Adipocyte (in vitro differentiated cells): ENCODE measurements at regions not wholly inside any gene's neighbourhood (a gene's known extent, or its start where the extent isn't known, plus 50 kb on each side); places are given as distances from the start of the nearest gene placed in this dataset.
"Not testable (repeated sequence)": the region's sequence is repeated elsewhere in the genome, so short reads cannot be mapped to it uniquely, and the experiment has no call there.

Experiments
- DNase-seq: peaks from one replicate; pipeline ENCODE4 v3.0.0-alpha.2; 2015; ENCODE audit warnings: low read depth
- H3K27me3 ChIP-seq: replicated peaks from 2 replicates; pipeline ENCODE4 v1.7.0; 2013; ENCODE audit warnings: mild to moderate bottlenecking, low read length, moderate library complexity; ENCODE audit not compliant: control insufficient read depth, insufficient read depth
- H3K36me3 ChIP-seq: 2 replicates; pipeline ENCODE4 v1.7.0; 2013; ENCODE audit warnings: low read length, mild to moderate bottlenecking, moderate library complexity; ENCODE audit not compliant: control insufficient read depth, insufficient read depth, severe bottlenecking
- H3K4me1 ChIP-seq: 2 replicates; pipeline ENCODE4 v1.7.0; 2013; ENCODE audit warnings: mild to moderate bottlenecking, low read length, moderate library complexity; ENCODE audit not compliant: control insufficient read depth, insufficient read depth
- H3K4me3 ChIP-seq: 2 replicates; pipeline ENCODE4 v1.7.0; 2013; ENCODE audit warnings: mild to moderate bottlenecking, low read length, moderate library complexity
- H3K9ac ChIP-seq: 2 replicates; pipeline ENCODE4 v1.7.0; 2013; ENCODE audit warnings: mild to moderate bottlenecking, low read length, moderate library complexity
- H3K9me3 ChIP-seq: 2 replicates; pipeline ENCODE4 v1.7.0; 2013; ENCODE audit warnings: mild to moderate bottlenecking, low read length, moderate library complexity; ENCODE audit not compliant: control insufficient read depth

DNA sequence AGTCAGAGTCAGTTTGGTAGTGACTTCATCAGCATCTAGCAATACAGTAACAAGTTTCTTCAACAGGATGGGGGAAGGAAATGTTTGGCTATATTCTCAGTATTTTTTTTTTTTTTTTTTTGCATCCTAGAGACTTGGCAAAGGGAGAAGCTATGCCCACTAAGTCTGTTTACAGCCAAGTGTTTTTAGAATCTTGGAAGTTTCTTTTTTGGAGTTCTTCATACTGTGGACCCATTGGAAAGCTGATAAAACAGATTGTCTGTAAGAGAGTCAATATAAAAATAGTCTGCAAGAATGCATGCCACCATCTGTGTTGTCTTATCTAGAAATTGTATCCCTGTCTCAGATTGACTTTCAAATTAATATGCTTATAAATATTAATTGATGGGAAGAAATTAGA lies 171.2 kb downstream of the ADCYAP1 start:
- H3K9ac ChIP-seq, result no peak overlapping the region
- no peak for DNase-seq
- H3K36me3 ChIP-seq, result no peaks in the 10 kb centered on the region
- peaks cover 4% of the 10 kb centered on the region for H3K27me3 ChIP-seq
- no peaks in the 10 kb centered on the region for H3K9me3 ChIP-seq
- no peaks in the 10 kb centered on the region for H3K4me1 ChIP-seq
- no peak overlapping the region for H3K4me3 ChIP-seq

DNA sequence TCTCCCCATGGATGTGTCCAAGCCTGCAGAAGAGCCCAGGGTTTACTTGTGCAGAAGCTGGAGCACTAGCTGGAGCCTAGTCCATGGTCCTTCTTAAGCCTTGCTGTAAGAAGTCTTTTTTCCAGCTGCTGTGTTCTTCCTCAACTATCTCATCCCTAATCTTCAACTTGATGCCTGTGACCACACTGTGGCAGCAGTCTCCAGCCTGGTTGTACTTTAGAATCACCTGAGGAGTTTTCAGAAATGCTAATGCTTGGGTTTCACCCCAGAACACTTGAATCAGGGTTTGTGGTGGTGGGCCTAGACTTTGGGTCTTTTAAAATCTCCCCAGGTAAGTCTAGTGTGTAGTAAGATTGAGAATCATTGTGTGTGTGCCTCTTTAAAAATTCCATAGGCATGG lies 173.6 kb downstream of the ADCYAP1 start:
- Histone ChIP-seq H3K9ac (no peak overlapping the region), H3K4me3 (no peak overlapping the region), H3K9me3 (no peaks in the 10 kb centered on the region), H3K27me3 (peaks cover 10% of the 10 kb centered on the region), H3K4me1 (no peaks in the 10 kb centered on the region), H3K36me3 (no peaks in the 10 kb centered on the region)
- DNase-seq, result no peak

DNA sequence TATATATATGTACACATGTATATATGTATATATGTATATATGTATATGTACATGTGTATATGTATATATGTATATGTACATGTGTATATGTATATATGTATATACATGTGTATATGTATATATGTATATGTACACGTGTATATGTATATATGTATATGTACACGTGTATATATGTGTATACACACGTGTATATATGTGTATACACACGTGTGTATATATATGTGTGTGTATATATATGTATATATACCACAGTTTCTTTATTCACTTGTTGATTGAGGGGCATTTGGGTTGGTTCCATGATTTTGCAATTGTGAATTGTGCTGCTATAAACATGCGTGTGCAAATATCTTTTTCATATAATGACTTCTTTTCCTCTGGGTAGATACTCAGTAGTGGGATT lies 179.0 kb downstream of the ADCYAP1 start:
- not testable (repeated sequence) for DNase-seq, H3K36me3 ChIP-seq, H3K27me3 ChIP-seq, H3K4me3 ChIP-seq, H3K4me1 ChIP-seq, H3K9me3 ChIP-seq, H3K9ac ChIP-seq

DNA sequence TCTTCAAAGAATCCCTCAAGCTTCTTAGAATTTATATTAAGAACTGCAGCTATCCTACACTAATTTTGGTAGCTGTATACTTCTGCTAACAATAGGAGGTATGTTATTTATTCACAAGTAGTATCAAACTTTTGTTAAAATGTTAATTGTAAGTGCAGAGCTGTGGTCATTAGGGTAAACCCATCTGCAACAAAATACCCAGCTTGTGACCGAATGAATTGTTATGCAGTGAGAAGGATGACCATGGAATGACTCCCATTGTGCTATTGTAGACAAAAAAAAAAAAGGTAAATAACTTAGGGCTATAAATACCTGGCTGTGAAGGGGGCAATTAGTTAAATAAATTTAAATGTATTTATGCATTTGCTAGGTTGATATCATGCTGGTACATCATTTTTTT lies 186.1 kb downstream of the ADCYAP1 start:
- no peaks in the 10 kb centered on the region for H3K4me1 ChIP-seq
- peaks cover 6% of the 10 kb centered on the region for H3K9me3 ChIP-seq
- no peak overlapping the region for H3K9ac ChIP-seq
- H3K4me3 ChIP-seq, result no peak overlapping the region
- no peaks in the 10 kb centered on the region for H3K36me3 ChIP-seq
- no peaks in the 10 kb centered on the region for H3K27me3 ChIP-seq
- DNase-seq, result no peak

DNA sequence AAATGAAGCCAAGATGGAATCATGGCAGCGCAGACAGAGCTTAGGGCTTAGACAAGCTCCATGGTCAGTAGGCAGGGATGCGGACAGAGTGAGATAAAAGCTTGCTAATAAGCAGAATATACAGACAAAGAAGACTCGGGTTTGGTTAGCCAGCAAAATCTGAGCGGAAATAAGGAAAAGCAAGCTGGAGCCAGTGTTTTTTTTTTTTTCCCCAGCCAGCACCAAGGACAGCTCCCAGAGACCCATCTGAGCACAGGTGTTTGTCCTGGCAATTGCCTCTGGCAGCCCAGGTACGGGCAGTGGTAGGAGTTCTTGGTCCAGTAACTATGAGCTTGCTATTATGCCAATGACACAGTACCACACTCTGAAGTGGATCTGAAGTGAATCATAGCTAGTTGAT lies 187.6 kb downstream of the ADCYAP1 start:
- DNase-seq, result no peak
- Histone ChIP-seq H3K9me3 (no peaks in the 10 kb centered on the region), H3K27me3 (no peaks in the 10 kb centered on the region), H3K4me1 (no peaks in the 10 kb centered on the region), H3K9ac (no peak overlapping the region), H3K36me3 (no peaks in the 10 kb centered on the region), H3K4me3 (no peak overlapping the region)

DNA sequence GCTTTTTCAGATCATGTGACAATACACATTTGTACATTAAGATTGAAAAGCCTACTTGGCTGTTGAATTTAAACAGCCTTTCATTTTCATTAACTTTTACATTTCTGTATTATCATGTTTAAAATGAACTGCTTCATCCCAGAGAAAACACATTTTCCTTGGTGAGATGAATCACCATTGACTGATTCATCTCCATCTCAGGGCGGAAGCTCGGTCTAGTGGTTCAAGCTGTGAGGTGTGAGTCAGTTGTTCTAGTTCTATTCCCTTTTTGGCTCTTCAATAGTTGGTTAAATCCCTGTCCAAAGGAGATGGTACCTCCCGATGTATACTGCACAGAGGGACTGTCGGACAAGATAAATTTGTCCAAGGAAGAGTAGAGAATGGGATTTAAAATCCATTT lies 189.7 kb downstream of the ADCYAP1 start:
- H3K4me1 ChIP-seq, result no peaks in the 10 kb centered on the region
- H3K9ac ChIP-seq, result no peak overlapping the region
- H3K36me3 ChIP-seq, result no peaks in the 10 kb centered on the region
- H3K9me3 ChIP-seq, result no peaks in the 10 kb centered on the region
- no peak overlapping the region for H3K4me3 ChIP-seq
- H3K27me3 ChIP-seq, result no peaks in the 10 kb centered on the region
- DNase-seq, result peak; percentile 28

DNA sequence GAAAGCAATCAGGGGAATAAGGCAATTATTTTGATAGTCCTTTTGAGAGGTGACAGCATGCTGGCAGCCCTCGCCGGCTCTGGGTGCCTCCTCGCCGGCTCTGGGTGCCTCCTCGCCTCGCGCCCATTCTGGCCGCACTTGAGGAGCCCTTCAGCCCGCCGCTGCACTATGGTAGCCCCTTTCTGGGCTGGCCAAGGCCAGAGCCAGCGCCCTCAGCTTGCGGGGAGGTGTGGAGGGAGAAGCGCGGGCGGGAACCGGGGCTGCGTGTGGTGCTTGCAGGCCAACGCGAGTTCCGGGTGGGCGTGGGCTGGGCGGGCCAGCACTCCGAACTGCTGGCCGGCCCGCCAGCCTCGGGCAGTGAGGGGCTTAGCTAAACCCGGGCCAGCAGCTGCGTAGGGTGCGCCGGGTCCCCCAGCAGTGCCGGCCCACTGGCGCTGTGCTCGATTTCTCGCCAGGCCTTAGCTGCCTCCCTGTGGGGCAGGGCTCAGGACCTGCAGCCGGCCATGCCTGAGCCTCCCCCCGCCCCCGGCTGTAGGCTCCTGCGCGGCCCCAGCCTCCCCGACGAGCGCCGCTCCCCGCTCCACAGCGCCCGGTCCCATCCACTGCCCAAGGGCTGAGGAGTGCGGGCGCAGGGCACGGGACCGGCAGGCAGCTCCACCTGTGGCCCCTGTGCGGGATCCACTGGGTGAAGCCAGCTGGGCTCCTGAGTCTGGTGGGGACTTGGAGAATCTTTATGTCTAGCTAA lies 193.5 kb downstream of the ADCYAP1 start:
- H3K36me3 ChIP-seq, H3K4me1 ChIP-seq, H3K4me3 ChIP-seq, DNase-seq, H3K9me3 ChIP-seq, H3K27me3 ChIP-seq, H3K9ac ChIP-seq: not testable (repeated sequence)

DNA sequence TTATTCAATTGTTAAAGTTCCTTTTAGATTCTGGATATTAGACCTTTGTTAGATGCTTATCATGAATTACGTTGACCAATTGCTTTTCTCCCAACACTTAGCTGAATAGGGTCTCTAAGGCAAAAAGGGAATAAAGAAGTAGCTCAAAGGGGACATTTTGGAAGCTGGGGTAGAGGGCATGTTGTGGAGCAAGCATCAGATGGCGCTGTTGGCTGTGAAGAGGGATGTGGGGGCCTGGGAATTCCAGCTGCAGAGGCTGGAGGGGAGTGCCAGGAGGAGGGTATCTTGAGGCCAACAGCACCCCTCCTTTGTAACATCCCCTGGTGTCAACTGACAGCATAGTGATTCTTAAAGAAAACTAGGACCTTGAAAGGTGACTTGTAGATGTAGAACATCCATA lies 198.2 kb downstream of the ADCYAP1 start:
- Histone ChIP-seq H3K4me3 (no peak overlapping the region), H3K9ac (no peak overlapping the region), H3K27me3 (peaks cover 4% of the 10 kb centered on the region), H3K9me3 (no peaks in the 10 kb centered on the region), H3K36me3 (no peaks in the 10 kb centered on the region), H3K4me1 (peaks cover 16% of the 10 kb centered on the region)
- DNase-seq, result no peak

DNA sequence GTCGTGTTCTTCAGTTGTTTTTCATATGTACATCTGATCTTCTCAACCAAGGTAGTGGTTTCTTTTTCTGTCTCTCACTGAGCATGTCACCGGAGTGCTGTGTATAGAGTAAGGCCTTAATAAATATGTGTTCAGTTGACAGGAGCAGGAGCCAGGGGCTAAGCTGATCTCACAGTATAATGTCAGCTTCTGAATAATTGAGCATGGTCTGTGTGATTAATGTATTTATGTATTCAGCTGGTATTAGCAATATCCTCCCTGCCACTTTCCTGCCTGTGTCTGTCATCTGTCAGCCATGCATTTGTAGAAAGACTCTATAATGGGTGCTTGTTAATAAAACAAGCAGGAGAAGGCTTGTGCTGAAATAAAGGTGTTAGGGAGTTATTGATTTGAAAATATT lies 198.9 kb downstream of the ADCYAP1 start:
- Histone ChIP-seq H3K4me1 (peaks cover 16% of the 10 kb centered on the region), H3K4me3 (no peak overlapping the region), H3K9ac (no peak overlapping the region), H3K9me3 (no peaks in the 10 kb centered on the region), H3K27me3 (peaks cover 4% of the 10 kb centered on the region), H3K36me3 (no peaks in the 10 kb centered on the region)
- no peak for DNase-seq

DNA sequence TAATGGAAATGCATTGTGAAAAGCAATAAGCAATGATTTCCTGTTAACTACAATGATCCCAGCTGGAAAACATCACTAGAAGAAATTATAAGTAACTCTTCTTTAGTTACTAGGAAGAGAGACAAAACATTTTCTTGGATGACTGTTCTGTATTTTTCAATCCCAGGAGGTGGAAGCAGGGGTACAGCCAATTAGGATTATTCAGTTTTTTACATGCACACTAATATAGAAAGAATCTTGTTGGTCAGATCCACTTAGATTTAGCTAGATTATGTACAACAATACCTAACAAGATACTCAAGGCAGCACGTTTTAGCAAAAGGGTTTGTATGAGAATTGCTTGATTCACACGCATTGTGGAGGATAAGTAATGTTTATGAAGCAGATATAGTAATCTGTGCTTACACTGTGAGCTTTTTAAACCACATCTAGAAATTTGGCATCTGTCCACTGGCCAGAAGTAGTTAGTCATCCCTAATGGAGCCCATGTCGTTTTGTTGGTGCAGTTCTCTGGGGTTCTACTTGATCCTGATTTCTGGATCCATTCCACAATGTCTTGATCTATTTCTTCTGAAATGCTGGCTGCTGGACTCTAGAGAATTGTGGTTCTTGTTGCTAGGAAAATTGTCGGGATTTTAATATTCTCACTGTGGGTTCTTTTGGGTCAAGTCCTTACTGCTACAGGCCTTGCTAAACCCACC lies 199.7 kb downstream of the ADCYAP1 start:
- no peak overlapping the region for H3K4me3 ChIP-seq
- DNase-seq, result peak; percentile 16
- H3K9ac ChIP-seq, result no peak overlapping the region
- H3K9me3 ChIP-seq, result no peaks in the 10 kb centered on the region
- peaks cover 4% of the 10 kb centered on the region for H3K27me3 ChIP-seq
- H3K4me1 ChIP-seq, result peaks cover 16% of the 10 kb centered on the region
- H3K36me3 ChIP-seq, result no peaks in the 10 kb centered on the region

DNA sequence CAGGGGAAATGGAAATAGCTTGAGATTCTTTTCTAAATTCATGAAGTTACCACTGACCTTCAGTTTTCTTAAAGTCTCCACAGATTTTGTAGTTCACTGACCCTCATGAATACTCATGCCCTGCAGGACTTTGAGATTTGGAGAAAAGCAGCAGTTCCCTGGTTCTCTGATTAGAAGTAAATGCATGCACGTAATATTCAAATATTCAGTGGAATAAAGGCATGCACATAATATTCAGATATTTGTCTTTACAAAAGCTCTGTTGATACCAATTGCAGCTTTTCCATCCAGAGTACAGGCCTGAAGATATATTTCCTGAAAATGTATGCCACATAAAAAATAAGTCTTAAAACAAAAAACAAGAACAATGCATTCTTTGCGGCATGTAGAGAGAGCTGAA lies 219.8 kb downstream of the ADCYAP1 start:
- H3K9ac ChIP-seq, result no peak overlapping the region
- peaks cover 12% of the 10 kb centered on the region for H3K9me3 ChIP-seq
- no peaks in the 10 kb centered on the region for H3K36me3 ChIP-seq
- H3K27me3 ChIP-seq, result no peaks in the 10 kb centered on the region
- H3K4me1 ChIP-seq, result no peaks in the 10 kb centered on the region
- no peak for DNase-seq
- H3K4me3 ChIP-seq, result no peak overlapping the region
